WI38 (cell line): ENCODE measurements at regions not wholly inside any gene's neighbourhood (a gene's known extent, or its start where the extent isn't known, plus 50 kb on each side); places are given as distances from the start of the nearest gene placed in this dataset.

Experiments used
- H3K4me3 ChIP-seq: 2 replicates; pipeline ENCODE4 v1.5.1; 2011; ENCODE audit warnings: low read depth, mild to moderate bottlenecking, control low read depth, low read length
- TF ChIP-seq, protein P1 (sequence below): IDR thresholded peaks from 2 replicates; pipeline ENCODE4 v1.5.1; 2012; ENCODE audit warnings: low read depth, mild to moderate bottlenecking, control low read depth, low read length

DNA sequence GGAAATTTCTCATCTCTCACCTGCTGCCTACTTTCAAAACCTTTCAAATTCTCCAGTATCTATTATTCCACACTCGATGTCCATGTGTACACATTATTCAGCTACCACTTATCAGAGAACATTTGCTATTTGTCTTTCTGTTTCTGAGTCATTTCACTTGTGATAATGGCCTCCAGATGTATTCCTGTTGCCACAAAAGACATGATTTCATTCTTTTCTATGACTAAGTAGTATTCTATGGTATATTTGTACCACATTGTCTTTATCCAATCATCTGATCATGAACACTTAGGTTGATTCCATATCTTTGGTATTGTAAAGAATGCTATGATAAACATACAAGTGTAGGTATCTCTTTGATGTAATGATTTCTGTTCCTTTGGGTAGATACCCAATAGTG lies 310.1 kb upstream of the SPOCK3 start:
- TF ChIP-seq, protein P1, sequence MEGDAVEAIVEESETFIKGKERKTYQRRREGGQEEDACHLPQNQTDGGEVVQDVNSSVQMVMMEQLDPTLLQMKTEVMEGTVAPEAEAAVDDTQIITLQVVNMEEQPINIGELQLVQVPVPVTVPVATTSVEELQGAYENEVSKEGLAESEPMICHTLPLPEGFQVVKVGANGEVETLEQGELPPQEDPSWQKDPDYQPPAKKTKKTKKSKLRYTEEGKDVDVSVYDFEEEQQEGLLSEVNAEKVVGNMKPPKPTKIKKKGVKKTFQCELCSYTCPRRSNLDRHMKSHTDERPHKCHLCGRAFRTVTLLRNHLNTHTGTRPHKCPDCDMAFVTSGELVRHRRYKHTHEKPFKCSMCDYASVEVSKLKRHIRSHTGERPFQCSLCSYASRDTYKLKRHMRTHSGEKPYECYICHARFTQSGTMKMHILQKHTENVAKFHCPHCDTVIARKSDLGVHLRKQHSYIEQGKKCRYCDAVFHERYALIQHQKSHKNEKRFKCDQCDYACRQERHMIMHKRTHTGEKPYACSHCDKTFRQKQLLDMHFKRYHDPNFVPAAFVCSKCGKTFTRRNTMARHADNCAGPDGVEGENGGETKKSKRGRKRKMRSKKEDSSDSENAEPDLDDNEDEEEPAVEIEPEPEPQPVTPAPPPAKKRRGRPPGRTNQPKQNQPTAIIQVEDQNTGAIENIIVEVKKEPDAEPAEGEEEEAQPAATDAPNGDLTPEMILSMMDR = no peak
- H3K4me3 ChIP-seq = no peak overlapping the region

DNA sequence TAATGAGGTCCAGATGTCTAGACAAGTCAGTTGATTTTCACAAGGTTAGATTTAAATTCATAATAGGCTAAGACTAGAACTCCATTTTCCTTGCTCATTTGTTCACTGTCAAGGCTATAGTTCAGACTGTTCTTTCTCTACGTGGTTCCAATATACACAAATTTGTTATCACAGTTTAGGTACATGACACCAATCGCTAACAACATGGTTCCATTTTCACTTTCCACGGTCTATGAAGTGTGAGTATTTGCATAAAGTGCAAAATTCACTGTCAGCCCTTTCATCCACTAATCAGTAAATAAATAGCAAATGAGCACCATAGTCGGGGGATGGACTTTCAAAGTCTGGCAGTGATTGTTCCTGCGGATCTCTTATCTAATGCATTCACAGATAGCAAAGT lies 315.7 kb upstream of the SPOCK3 start:
- H3K4me3 ChIP-seq = no peak overlapping the region
- TF ChIP-seq, protein P1 = no peak

DNA sequence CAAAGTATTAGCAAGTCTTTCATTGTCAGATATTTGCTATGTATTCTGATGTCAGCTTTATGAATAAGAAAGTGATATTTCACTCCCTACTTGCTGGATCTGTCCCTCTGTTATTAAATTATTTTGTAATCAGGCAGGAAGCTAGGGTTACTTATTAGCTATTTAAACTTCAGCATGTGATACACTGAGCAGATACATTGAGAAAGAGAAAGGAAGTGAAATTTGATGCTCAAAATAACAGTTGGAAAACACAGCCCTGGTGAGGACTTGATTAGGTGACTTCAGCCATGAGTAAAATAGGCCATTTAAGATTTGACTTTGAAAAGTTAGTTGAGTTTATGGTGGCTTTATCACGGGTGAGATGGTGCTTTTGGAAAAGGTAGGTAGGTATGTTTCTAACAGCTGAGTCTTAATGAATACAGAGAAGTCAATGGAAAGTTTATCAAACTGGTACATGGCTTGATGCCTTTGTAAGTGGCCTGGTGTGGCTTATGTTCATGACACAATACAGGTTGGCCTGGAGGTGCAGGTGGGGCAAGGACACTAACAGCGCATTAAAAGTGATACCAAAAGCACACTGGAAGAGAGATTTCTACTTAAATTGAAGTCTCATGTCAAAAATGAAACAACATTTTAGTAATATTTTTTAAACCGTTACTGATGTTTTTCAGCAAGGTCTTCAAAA lies 321.2 kb upstream of the SPOCK3 start:
- no peak overlapping the region for H3K4me3 ChIP-seq
- TF ChIP-seq, protein P1 = no peak

DNA sequence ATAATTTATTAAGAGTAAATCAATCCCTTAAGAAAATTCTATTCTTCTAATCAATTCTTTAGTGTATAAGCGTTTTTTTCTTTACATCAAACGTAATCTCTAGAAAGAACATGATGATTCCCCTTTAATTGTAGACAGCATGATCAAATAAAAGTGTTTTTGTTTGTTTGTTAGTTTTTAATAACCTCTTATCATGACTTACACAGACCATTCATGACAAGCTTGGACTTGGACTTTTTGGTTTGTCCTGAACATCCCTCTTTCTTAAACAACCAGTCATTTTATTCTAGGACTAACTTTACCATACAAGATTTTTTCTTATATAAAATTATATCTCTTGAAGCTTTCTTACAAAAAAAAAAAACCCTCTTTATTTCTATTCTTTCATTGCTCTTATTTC lies 344.6 kb upstream of the SPOCK3 start:
- no peak overlapping the region for H3K4me3 ChIP-seq
- TF ChIP-seq, protein P1 = no peak

DNA sequence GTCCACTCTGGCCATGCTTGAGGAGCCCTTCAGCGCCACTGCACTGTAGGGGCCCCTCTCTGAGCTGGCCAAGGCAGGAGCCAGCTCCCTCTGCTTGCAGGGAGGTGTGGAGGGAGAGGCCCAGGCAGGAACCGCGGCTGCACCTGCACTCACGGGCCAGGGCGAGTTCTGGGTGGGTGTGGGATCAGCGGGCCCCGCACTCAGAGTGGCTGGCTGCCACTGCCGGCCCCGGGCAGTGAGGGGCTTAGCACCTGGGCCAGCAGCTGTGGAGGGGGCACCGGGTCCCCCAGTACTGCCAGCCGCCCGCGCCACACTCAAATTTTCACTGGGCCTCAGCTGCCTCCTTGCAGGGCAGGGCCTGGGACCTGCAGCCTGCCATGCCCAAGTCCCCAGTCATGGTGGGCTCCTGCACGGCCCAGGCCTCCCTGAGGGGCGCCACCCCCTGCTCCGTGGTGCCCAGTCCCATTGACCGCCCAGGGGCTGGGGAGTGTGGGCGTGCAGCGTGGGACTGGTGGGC lies 347.2 kb upstream of the SPOCK3 start:
- H3K4me3 ChIP-seq = no peak overlapping the region
- TF ChIP-seq, protein P1 = no peak

DNA sequence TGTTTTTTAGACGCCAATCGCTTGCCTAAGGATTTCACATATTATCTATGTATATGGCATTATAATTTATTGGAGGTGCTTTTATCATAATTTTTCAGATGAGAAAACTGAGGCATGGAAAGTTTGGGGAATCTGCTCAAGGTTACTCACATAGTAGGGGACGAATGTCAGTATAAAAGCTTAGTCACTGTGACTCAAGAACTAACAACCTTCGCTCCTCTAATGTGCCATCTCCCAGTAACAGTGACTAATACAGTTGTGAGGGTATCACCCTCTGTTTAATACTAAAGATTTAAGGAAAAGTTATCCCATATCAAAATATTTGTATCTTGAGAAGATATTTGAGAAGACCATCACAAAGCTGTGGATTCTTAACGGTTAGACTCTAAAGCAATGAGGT lies 353.1 kb upstream of the SPOCK3 start:
- no peak overlapping the region for H3K4me3 ChIP-seq
- TF ChIP-seq, protein P1 = no peak

DNA sequence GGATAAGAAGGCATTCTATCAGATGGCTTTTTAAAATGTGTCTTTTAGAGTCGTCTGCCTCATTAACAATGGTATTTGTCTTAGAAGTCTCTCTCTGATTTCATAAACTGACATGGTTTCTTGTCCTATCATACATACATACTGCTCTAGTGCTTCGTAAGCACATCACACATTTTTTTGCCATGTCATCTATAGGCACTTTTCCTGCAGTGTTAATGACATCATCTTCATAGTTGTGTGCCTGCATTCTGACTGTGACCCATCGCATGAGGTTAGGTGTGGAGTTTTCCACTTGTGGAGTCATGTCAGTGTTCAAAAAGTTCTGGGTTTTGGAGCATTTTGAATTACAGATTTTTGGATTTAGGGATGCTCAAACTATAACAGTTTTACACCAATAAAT lies 361.6 kb upstream of the SPOCK3 start:
- no peak overlapping the region for H3K4me3 ChIP-seq
- TF ChIP-seq, protein P1 = no peak
